Endodermal cell (in vitro differentiated cells): ENCODE measurements at regions not wholly inside any gene's neighbourhood (a gene's known extent, or its start where the extent isn't known, plus 50 kb on each side); places are given as distances from the start of the nearest gene placed in this dataset.

Source experiments
- DNase-seq: peaks from one replicate; pipeline ENCODE4 v3.0.0-alpha.2; 2017
- H3K27ac ChIP-seq: 2 replicates; pipeline ENCODE4 v1.5.1; 2013; ENCODE audit warnings: mild to moderate bottlenecking, low read depth, low read length, moderate library complexity
- H3K27me3 ChIP-seq: 2 replicates; pipeline ENCODE4 v1.6.1; 2013; ENCODE audit warnings: mild to moderate bottlenecking, low read length, moderate library complexity; ENCODE audit not compliant: insufficient read depth, control insufficient read depth, poor library complexity, severe bottlenecking
- H3K36me3 ChIP-seq: 2 replicates; pipeline ENCODE4 v1.7.0; 2013; ENCODE audit warnings: mild to moderate bottlenecking, low read length, moderate library complexity; ENCODE audit not compliant: control insufficient read depth, insufficient read depth
- H3K4me1 ChIP-seq: one replicate; pipeline ENCODE4 v1.7.0; 2013; ENCODE audit warnings: low read length; ENCODE audit not compliant: control insufficient read depth, insufficient read depth
- H3K4me3 ChIP-seq: 2 replicates; pipeline ENCODE4 v1.5.1; 2013; ENCODE audit warnings: mild to moderate bottlenecking, low read length, moderate library complexity
- H3K9ac ChIP-seq: 2 replicates; pipeline ENCODE4 v1.6.1; 2013; ENCODE audit warnings: mild to moderate bottlenecking, low read length, moderate library complexity; ENCODE audit not compliant: poor library complexity, severe bottlenecking; ENCODE audit errors: extremely low read depth
- H3K9me3 ChIP-seq: 2 replicates; pipeline ENCODE4 v1.6.1; 2013; ENCODE audit warnings: mild to moderate bottlenecking, low read length, moderate library complexity; ENCODE audit not compliant: control insufficient read depth
- H3K27ac Mint-ChIP-seq: 2 replicates; pipeline ENCODE4 v1.8.0; 2020; ENCODE audit warnings: mixed read lengths
- H3K27me3 Mint-ChIP-seq: 2 replicates; pipeline ENCODE4 v1.8.0; 2021; ENCODE audit warnings: mild to moderate bottlenecking, mixed read lengths; ENCODE audit not compliant: insufficient read depth
- H3K36me3 Mint-ChIP-seq: 2 replicates; pipeline ENCODE4 v1.8.0; 2020; ENCODE audit warnings: low read depth, mixed read lengths
- H3K4me1 Mint-ChIP-seq: 2 replicates; pipeline ENCODE4 v1.8.0; 2020; ENCODE audit warnings: mixed read lengths
- H3K4me3 Mint-ChIP-seq: 2 replicates; pipeline ENCODE4 v1.8.0; 2020; ENCODE audit warnings: mild to moderate bottlenecking, moderate library complexity, mixed read lengths
- H3K9me3 Mint-ChIP-seq: 2 replicates; pipeline ENCODE4 v1.8.0; 2020; ENCODE audit warnings: mild to moderate bottlenecking, mixed read lengths
- CTCF ChIP-seq: fragments of 200-600 bp; sonication (generic); conservative IDR thresholded peaks from 2 replicates; pipeline ENCODE4 v1.5.0; 2021; ENCODE audit warnings: antibody characterized with exemption, mild to moderate bottlenecking
- WGBS, 2 experiments: methylation state at CpG; one replicate each; pipeline versions ENCODE4 v1.1.5 to v1.1.7; 2013; ENCODE audit warnings: missing lambda C conversion rate in 2 of 2, mixed read lengths in 1 of 2; ENCODE audit not compliant: insufficient coverage in 1 of 2, insufficient read length in 1 of 2; 5-methylcytosine and 5-hydroxymethylcytosine counted together

GRCh38 chr6:11475016-11475415 lies 62.5 kb upstream of the TMEM170B start:
- Histone ChIP-seq H3K27me3 (no peaks in the 10 kb centered on the region), H3K36me3 (no peaks in the 10 kb centered on the region), H3K4me3 (no peak overlapping the region), H3K9ac (no peak overlapping the region), H3K9me3 (no peaks in the 10 kb centered on the region), H3K27ac (no peak overlapping the region), H3K4me1 (no peaks in the 10 kb centered on the region)
- Mint-ChIP-seq H3K36me3 (no peaks in the 10 kb centered on the region), H3K27me3 (no peaks in the 10 kb centered on the region), H3K4me1 (no peaks in the 10 kb centered on the region), H3K4me3 (no peak overlapping the region), H3K27ac (no peak overlapping the region), H3K9me3 (no peaks in the 10 kb centered on the region)
- no peak for DNase-seq
- no peak for TF ChIP-seq CTCF

GRCh38 chr6:11473008-11473740 lies 64.4 kb upstream of the TMEM170B start:
- Mint-ChIP-seq H3K4me3 (no peak overlapping the region), H3K9me3 (no peaks in the 10 kb centered on the region), H3K27me3 (no peaks in the 10 kb centered on the region), H3K27ac (no peak overlapping the region), H3K4me1 (no peaks in the 10 kb centered on the region), H3K36me3 (no peaks in the 10 kb centered on the region)
- no peaks in the 10 kb centered on the region for H3K9me3 ChIP-seq
- no peak for TF ChIP-seq CTCF
- no peaks in the 10 kb centered on the region for H3K4me1 ChIP-seq
- no peak overlapping the region for H3K9ac ChIP-seq
- H3K27ac ChIP-seq, result no peak overlapping the region
- DNase-seq, result no peak
- H3K27me3 ChIP-seq, result no peaks in the 10 kb centered on the region
- H3K4me3 ChIP-seq, result no peak overlapping the region
- H3K36me3 ChIP-seq, result no peaks in the 10 kb centered on the region
- 92 to 94% methylated on average over 8 to 16 of the region's 16 CpGs for WGBS, 2 experiments

GRCh38 chr6:11471261-11471660 lies 66.3 kb upstream of the TMEM170B start:
- 78 to 87% methylated on average over 3 to 4 of the region's 4 CpGs for WGBS, 2 experiments
- Histone ChIP-seq H3K9me3 (no peaks in the 10 kb centered on the region), H3K9ac (no peak overlapping the region), H3K36me3 (no peaks in the 10 kb centered on the region), H3K27ac (no peak overlapping the region), H3K27me3 (no peaks in the 10 kb centered on the region), H3K4me3 (no peak overlapping the region), H3K4me1 (no peaks in the 10 kb centered on the region)
- no peak for TF ChIP-seq CTCF
- H3K36me3 Mint-ChIP-seq, result no peaks in the 10 kb centered on the region
- no peaks in the 10 kb centered on the region for H3K9me3 Mint-ChIP-seq
- no peak overlapping the region for H3K27ac Mint-ChIP-seq
- DNase-seq, result no peak
- H3K4me1 Mint-ChIP-seq, result no peaks in the 10 kb centered on the region
- no peak overlapping the region for H3K4me3 Mint-ChIP-seq
- H3K27me3 Mint-ChIP-seq, result no peaks in the 10 kb centered on the region
